ENCODE measurements at regions not wholly inside any gene's neighbourhood (a gene's known extent, or its start where the extent isn't known, plus 50 kb on each side); places are given as distances from the start of the nearest gene placed in this dataset.
"Not testable (repeated sequence)": the region's sequence is repeated elsewhere in the genome, so short reads cannot be mapped to it uniquely, and the experiment has no call there.

GRCh38 chr4:128682942-128683666 lies 126.4 kb upstream of the JADE1 start:
- no peak for DNase-seq (ENCODE audit: extremely low read depth, low read depth)

GRCh38 chr4:128676095-128676494 lies 133.4 kb upstream of the JADE1 start:
- no peak for DNase-seq (ENCODE audit: extremely low read depth, low read depth)
- no peak for TF ChIP-seq CTCF (IDR thresholded peaks at IDR 0.05; ENCODE audit: low read depth, low read length)

More at GRCh38 chr4:128682942-128683666, 126.4 kb upstream of the JADE1 start:
- TF ChIP-seq CTCF (IDR thresholded peaks at IDR 0.05; ENCODE audit: low read depth, low read length), result no peak

GRCh38 chr4:128675083-128675482 lies 134.4 kb upstream of the JADE1 start:
- no peak for TF ChIP-seq CTCF (IDR thresholded peaks at IDR 0.05; ENCODE audit: low read depth, low read length)
- no peak for DNase-seq (ENCODE audit: extremely low read depth, low read depth)

GRCh38 chr4:128673159-128673558 lies 136.3 kb upstream of the JADE1 start:
- not testable (repeated sequence) for DNase-seq (ENCODE audit: extremely low read depth, low read depth)

GRCh38 chr4:128672596-128672995 lies 136.9 kb upstream of the JADE1 start:
- not testable (repeated sequence) for DNase-seq (ENCODE audit: extremely low read depth, low read depth)

- DNase-seq (ENCODE audit: extremely low read depth, low read depth), result no peak
- TF ChIP-seq CTCF (IDR thresholded peaks at IDR 0.05; ENCODE audit: low read depth, low read length), result no peak
Measured at GRCh38 chr4:128670513-128670912, 139.0 kb upstream of the JADE1 start.

GRCh38 chr4:128668566-128668965 lies 140.9 kb upstream of the JADE1 start:
- TF ChIP-seq CTCF (IDR thresholded peaks at IDR 0.05; ENCODE audit: low read depth, low read length), result no peak
- no peak for DNase-seq (ENCODE audit: extremely low read depth, low read depth)

- DNase-seq (ENCODE audit: extremely low read depth, low read depth), result no peak
- no peak for TF ChIP-seq CTCF (IDR thresholded peaks at IDR 0.05; ENCODE audit: low read depth, low read length)
Measured at GRCh38 chr4:128665514-128665913, 144.0 kb upstream of the JADE1 start.

Measured in AG09319 (cell line).